ENCODE measurements at regions not wholly inside any gene's neighbourhood (a gene's known extent, or its start where the extent isn't known, plus 50 kb on each side); places are given as distances from the start of the nearest gene placed in this dataset.

DNA sequence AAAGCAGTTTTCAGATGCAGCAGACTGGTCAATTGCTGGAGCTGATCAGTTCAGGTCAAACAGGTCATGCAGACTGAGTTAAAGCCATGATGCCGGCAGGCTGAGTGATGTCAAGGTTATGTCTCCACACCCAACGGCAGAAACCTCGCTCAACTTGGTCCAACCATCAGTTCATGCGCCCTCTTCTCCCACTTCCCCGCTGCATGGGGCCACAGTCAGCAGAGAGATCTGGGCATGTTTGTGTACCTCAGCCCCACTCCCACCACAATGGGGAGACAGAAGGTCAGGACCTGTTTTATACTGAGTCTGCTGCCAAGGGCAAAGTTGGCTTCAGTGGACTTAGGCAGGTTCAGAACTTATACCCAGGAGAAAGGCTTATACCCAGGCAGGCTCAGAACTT is 118.7 kb downstream of the TRIM29 start:
- in situ Hi-C loops (cut with HindIII; ENCODE audit: low sequenced_read_pairs): no loop called here

DNA sequence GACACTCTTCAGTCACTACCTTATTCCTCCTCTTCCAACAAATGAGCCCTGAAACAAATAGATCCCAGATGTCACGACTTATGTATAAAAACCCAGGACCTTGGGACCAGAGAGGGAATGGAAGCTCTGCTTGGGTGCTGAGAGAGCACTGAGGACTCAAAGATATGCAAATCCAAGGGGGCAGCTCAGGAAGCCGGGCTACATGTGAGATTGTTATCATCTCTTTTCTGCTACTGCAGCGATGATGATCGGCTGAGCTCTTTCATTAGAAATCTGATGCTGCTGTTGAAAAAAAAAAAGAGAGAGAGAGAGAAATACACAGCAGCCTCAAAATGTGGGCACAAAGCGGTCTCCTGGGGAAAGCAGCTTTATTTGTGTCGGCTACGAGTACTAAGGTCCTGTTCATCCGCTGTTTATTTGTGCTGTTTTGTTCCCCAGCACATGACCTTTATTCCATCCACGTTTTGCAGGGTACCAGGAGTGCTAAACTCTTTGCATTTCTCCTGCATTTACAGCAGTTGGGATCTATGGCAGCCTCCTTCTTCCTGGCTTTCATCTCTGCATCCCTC is 120.2 kb downstream of the TRIM29 start:
- in situ Hi-C loops (cut with HindIII; ENCODE audit: low sequenced_read_pairs): no loop called here

DNA sequence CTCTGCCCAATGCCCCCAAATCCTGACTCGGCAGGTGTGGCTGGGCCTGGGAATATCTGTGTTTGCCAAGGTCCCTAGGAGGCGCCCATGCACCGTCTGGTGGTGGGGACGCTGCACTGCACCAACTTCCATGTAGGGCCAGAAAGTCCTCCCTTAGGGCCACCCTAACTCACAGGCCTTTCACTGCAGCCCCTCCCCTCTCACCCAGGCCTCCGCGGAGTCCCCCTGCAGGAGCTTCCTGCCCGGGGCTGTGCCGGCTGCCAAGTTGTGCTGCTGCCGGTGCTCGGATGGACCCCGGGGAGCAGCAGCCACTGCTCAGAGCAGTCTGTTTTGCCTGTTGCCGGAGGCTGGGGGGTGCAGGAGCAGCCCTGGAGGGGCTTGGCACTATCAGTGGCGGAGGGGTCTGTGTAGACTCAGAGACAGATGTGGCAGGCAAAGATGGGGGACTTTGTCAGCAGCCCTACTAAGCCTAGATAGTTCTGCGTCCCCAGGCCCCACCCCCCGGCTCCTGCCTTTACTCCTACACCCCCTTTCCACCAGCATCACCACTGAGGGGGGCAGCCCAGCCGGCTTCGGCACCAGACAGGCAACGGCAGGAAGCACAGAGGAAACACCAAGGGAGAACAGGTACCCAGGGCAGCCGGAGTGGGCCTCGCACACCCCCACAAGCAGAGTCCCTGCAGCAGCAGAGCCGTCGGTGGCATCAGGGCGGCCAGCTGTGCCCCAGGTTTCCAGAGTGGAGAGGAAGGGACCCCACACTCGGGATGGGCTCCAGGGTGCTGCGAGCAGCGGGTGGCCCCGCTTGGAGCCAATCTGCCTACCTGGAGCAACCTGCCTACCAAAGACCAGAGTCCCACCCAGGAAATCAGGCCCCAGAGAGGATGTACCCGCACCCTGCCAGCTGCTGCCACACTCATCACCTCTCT is 124.3 kb downstream of the TRIM29 start:
- in situ Hi-C loops (cut with HindIII; ENCODE audit: low sequenced_read_pairs): no loop called here

DNA sequence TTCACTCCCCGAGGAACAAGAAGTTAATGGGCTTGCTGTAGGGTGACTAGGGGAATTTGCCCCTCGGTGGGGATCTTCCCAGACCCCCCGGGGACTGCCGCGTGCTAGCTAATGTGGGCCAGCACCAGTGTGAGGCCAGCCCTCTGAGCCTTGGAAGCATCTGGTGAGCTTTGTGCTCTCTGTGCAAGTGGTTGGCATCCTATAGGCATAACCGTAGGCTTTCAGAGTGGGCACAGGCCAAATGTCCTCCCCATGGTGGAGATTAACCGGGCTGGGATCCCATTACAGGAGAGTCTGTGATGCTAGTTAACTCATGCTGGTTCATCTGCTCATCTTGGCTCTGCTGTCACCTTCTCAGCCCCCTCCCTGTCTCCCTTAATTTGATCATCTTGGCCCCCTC is 125.7 kb downstream of the TRIM29 start:
- in situ Hi-C loops (cut with HindIII; ENCODE audit: low sequenced_read_pairs): no loop called here

DNA sequence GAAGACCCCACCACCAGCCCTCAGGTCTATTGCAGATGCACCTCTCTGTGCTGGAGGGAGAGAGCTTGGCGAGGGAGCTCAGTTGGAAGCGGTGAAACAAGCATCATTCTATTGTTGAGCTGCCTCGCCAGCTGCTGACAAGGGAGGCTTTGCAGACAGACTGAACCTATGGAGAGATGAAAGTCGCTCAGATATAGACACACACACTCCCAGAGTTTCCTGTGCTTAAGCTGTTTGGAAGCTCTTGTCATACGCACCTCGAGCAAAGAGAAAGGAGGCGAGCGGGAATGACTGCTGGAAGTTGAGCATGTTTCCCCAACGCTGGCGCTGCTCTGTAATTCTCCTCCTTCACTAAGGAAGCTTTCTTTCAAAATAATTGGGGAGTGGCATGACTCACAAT is 126.1 kb downstream of the TRIM29 start:
- in situ Hi-C loops (cut with HindIII; ENCODE audit: low sequenced_read_pairs): no loop called here

DNA sequence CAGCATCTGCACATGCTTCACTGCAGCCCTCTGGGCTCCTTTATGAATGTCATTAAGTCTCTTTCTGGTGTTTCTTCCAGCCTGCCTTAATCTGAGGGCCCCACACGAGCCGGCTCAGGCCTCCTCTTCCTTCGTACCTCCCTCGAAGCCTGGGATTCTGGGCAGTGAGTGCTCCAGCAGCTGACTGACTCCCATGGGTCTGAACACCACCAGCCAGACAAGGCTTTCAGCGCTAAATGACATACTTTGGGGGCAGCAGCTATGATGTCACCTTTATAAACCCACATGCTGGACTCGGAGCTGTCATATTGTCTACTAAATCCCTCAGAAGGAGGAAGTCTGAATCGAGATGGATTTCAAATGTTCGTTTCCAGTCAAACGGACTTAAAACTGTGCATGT is 127.1 kb downstream of the TRIM29 start:
- in situ Hi-C loops (cut with HindIII; ENCODE audit: low sequenced_read_pairs): no loop called here

DNA sequence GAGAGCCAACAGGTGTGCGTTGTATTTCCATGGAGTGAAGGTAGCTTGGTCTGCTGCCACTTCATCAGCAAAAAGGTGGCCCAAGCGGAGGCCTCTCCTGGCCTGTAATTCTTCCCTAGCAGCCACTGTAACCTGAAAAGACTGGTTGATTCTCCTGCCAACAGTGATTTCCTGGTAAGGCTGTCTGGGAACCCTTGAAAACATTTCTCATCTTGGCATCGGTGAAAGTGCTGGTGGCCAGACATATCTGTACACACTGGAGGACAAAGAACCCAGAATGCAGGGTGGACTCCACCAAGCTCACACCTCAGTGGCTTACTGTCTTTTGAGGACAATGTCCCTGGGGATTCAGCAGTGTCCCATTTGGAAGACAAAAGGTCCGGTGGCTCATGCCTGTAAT is 128.0 kb downstream of the TRIM29 start:
- in situ Hi-C loops (cut with HindIII; ENCODE audit: low sequenced_read_pairs): loop anchor here (5.0 kb wide), 1 partner anchor 53 kb away; no protein-coding TSS in a partner anchor

DNA sequence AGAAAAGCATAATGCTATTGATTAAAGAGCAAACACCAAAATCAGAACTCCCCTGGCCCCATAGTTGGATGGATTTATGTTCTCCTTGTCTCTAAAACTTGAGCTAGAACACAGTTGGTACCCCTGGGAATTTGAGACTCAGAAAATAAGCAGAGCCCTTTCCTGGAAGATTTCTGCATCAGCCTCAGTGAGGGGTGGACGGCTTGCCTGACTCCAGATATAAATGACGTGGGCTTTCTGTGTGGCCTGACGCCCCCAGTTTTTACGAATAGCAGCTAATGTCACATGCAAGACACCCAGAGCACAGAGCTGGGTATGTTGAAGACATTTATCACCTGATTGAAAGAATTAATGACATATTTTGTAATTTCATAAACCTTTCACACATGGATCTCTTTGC is 130.8 kb downstream of the TRIM29 start:
- in situ Hi-C loops (cut with HindIII; ENCODE audit: low sequenced_read_pairs): loop anchor here (5.0 kb wide), 1 partner anchor 50 kb away; no protein-coding TSS in a partner anchor

DNA sequence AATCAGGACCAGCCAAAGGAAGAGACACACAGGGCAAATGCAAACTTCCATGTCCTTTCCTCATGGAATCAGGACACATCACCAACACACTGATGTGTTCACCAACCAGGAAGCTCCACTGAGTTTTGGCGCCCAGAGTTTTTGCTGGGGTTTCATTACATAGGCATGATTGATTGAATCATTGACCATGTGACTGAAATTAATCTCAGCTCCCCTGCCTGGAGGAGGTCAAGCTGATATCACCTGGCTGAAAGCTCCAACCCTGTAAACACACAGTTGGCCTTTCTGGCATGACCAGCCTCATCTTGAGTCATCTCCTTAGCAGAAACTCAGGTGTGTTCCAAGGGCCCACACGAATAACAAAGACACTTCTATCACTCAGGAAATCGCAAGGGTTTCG is 133.2 kb downstream of the TRIM29 start:
- in situ Hi-C loops (cut with HindIII; ENCODE audit: low sequenced_read_pairs): loop anchor here (5.0 kb wide), 1 partner anchor 47 kb away; no protein-coding TSS in a partner anchor

DNA sequence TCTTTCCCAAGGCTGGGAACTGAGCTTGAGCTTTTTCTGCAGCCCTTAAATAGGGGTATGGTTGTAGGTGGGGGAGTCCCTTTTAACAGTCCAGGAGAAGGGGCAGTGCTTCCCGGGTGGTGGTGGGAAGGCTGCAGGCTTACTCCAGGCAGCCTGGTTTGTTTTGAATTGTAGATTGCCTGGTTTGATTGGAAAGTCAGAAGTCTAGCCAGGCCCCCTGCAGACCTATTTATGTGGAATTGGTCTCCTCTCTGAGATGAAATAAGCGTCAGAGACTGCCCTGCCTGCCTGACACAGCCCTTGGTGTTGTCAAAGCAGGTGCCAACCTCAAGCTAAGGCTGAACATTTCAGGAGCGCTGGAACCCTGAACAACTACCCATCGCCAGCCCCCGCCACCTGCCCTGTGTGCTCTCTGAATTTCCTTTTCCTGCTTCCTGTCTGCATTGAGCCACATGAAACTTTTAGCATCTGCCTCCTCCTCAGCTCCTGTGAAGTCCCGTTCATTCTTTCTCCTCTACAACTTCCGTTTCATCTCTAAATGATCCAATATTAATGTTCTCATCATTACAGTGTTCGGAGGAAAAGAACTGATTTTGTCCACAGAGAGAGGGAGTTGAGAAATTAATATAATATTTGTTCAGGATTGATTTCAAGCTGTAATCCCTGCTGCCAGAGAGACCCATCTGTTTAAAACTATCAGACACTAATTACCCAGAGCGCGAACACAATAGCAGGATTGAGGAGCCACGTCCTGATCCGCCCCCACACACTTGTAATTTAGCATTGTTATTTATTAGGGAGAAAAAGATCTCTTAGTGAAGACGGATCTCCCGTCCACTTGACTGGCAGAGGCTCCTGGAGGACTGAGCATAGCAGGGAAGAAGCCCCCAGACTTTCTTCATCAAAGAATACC is 136.5 kb downstream of the TRIM29 start:
- in situ Hi-C loops (cut with HindIII; ENCODE audit: low sequenced_read_pairs): no loop called here

DNA sequence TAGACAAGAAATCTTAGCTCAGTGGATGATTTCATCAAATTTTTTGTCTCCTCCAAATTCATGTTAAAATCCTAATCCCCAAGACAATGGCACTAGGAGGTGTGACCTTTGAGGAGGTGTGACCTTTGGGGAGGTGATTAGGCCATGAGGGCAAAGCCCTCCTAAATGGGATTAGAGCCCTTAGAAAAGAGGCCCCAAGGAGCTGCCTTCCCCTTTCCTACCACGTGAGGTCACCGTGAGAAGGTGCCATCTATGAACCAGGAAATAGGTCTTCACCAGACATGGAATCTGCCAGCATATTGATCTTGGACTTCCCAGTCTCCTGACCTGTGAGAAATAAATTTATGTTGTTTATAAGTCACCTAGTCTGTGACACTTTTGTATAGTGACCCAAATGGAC is 138.7 kb downstream of the TRIM29 start:
- in situ Hi-C loops (cut with HindIII; ENCODE audit: low sequenced_read_pairs): no loop called here

DNA sequence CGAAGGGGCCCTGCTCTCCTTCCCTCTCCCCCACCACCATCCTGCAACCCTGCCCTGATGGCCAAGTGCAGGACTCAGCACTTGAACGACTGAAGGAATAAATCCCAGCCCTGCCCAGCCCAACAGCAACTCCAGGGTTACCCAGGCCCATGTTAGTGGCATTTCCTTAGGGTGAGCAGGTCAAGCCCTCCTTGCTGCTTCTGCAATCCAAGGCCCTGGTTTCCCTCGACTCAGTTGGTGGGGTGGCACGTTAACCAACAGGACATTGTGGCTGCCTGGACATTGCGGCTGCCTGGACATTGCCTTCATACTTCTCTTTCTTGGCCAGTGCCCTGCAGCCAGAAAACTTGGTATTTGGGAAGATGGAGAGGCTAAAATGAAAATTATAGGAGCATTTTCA is 141.4 kb downstream of the TRIM29 start:
- in situ Hi-C loops (cut with HindIII; ENCODE audit: low sequenced_read_pairs): no loop called here

DNA sequence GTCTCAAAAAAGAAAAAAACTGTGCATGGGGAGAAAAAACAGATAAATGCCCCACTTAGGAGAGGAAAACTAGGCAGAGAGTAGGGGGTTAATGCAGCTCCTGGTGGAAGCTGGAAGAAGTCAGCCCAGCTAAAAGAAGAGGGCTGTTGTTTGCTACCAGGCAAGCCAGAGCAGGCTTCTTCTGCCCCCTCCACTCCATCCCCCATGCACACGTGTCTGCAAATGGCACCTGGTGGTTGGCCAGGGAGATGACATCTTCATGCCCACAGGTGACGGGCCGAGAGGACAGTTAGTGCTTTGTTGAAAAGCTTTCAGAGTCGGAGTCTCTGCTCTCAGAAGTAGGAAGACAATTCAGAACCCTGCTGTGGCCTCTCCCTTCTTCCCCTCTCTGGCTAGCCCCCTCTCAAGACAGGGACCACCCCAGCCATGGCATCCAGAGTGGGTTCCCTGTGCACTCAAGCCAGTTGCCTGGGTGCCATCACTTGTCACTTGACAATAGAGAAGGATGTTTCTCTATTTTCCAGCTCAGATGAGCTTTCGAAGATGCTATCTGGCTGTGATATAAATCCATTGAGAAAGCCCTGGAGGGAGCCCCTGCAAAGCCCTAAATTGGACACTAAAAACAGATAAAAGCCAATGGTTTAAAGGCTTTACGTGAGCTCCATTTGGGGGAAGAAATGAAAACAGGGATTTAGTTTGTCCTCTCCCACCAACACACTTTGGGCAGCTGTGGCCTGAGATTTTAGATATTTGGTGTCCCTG is 142.0 kb downstream of the TRIM29 start:
- in situ Hi-C loops (cut with HindIII; ENCODE audit: low sequenced_read_pairs): no loop called here

DNA sequence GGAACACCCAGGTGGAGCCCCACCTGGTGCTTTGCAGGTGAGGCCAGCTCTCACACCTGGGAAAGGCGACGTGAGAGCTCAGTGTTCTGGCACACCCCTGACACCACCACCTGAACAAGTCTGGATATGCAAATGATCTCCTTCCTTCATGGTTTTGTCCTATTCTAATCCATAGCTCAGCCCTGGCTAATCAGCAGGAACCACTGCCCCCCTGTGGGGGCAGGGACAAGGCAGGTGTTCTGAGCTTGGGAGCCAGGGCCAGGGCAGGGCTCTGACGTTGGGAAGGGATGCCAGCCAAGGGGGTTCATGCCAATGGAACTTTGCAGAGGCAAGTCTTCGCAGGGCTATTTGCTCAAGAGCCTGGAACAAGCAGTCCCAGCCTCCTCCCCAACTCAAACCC is 144.2 kb downstream of the TRIM29 start:
- in situ Hi-C loops (cut with HindIII; ENCODE audit: low sequenced_read_pairs): no loop called here

DNA sequence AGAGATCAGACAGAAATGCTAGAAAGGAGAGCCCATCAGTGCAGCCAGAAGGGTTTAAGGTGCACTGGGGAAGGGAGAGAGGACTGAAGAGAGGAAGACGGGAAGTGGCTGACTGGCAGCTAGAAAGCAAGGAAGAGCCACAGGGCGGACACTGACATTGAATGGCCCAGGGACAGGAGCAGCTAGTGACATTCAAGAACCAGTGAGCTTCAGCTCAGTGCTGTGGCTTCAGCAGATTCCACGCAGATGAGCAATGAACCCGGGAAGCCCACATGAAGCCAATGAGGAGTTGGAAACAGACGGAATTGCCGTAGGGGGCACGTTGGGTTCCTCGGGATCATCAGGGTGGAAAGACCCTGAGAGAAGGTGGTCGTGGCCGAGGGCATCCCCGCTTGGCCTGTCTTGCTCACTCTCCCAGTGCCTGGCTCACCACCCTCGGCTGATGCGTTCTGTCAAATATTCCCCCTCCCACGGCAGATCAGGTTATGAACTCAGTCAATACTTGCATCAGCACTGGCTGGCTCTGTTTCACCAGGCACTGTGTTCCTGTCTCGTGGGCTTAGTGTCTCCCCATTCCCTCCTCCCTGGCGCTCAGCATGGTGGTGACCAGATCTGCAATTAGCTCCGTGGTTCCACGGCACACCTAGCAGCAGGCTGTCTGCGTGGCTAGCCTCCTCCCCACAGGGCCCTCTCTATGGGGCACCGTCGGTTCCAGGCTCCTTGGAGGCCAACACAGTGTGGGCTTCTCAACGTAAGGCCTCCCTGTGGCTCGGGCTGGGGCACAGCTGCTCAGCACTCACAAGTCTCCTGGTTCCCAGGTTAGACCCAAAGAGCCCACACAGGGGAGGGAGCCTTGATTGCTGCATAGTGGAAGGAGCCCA is 145.5 kb downstream of the TRIM29 start:
- in situ Hi-C loops (cut with HindIII; ENCODE audit: low sequenced_read_pairs): no loop called here

DNA sequence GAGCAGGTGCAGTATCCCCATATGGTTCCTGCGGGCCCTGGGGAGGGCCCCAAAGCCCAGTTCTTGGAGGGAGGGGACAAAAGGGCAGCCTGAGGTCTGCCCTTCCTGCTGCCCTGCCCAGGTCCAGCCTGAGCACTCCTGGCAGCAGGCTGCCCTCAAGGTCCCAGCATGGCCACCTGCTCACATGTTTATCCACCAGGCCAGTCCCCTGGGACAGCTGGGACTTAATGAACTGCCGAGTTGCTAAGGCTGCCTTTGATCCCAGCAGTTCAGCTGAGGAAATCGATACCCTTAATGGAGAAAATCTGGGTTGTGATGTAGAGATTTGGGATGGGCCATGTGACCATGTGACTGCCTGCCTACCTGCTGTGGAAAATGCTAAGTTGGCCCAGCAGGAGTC is 146.2 kb downstream of the TRIM29 start:
- in situ Hi-C loops (cut with HindIII; ENCODE audit: low sequenced_read_pairs): no loop called here

DNA sequence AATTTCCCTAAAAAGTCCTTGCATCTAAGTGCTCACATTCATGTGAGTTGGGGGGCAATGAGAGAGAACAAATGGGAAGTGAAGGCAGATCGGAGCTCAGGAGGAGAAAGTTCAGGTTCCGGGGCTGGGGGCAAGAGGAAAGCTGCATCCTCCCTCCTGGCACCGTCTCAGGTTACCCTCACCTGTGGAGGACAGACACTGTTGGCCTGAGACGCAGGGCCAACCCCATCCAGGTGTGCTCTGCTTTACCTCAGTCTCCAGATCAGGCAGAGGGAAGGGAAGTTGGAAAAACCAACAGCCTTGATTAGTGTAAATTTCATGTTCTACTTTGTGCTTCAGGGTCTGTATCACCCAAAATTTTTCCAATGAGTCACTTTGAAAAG is 146.9 kb downstream of the TRIM29 start:
- in situ Hi-C loops (cut with HindIII; ENCODE audit: low sequenced_read_pairs): no loop called here

DNA sequence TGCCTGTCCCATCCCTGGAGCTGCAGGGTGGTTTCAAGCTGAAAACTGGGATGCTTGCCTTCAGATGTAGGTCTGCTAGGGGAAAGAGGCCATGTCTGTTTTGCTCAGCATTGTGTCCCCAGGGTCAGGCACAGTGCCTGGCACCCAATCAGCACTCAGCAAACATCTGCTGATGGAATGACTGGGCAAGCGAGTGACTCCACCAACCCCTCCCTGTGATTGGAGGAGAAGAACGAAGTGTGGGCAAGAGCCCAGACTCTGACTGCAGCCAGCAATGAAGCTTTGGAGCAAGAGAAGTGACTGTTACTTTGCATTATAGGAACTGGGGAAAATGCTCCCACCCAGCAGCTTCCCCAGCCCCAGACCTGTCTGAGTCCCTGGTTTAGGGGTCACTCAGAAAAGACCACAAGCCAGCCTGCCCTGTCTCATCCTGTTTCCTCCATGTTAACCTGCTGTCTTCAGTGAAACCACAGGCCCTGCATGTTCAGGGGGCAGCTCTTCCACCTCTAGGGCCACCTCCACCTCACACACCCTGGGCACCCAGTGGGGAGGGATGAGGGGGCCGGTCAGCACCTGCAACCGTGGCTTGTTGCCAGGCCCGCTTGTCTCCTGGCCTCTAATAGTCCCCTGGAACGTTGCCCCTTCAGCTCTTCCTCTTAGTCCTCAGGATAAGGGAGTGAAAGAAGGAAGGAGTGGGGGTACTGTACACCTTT is 147.4 kb downstream of the TRIM29 start:
- in situ Hi-C loops (cut with HindIII; ENCODE audit: low sequenced_read_pairs): no loop called here
